ENCODE measurements at regions not wholly inside any gene's neighbourhood (a gene's known extent, or its start where the extent isn't known, plus 50 kb on each side); places are given as distances from the start of the nearest gene placed in this dataset.

- H3K4me1 Mint-ChIP-seq, result peaks cover 24% of the 10 kb centered on the region
- no peak overlapping the region for H3K4me3 Mint-ChIP-seq
- peaks cover 7% of the 10 kb centered on the region for H3K27me3 Mint-ChIP-seq (ENCODE audit: low read depth)
- no peak for TF ChIP-seq CTCF (IDR thresholded peaks at IDR 0.05; ENCODE audit: unreplicated experiment)
- peaks cover 8% of the 10 kb centered on the region for H3K9me3 Mint-ChIP-seq
- DNase-seq (ENCODE audit: low spot score in 2 of 2, unreplicated experiment in 2 of 2), result no peak
- no peaks in the 10 kb centered on the region for H3K36me3 Mint-ChIP-seq
- no peak overlapping the region for H3K27ac Mint-ChIP-seq
Measured at GRCh38 chr3:193992425-193993037, 143.4 kb upstream of the HES1 start.

GRCh38 chr3:193996221-193996620 is 139.7 kb upstream of the HES1 start:
- no peak for TF ChIP-seq CTCF (IDR thresholded peaks at IDR 0.05; ENCODE audit: unreplicated experiment)
- H3K4me1 Mint-ChIP-seq, result peaks cover 31% of the 10 kb centered on the region
- H3K27ac Mint-ChIP-seq, result no peak overlapping the region
- H3K9me3 Mint-ChIP-seq, result no peaks in the 10 kb centered on the region
- H3K27me3 Mint-ChIP-seq (ENCODE audit: low read depth), result peaks cover 7% of the 10 kb centered on the region
- H3K36me3 Mint-ChIP-seq, result no peaks in the 10 kb centered on the region
- DNase-seq (ENCODE audit: low spot score in 2 of 2, unreplicated experiment in 2 of 2), result no peak
- no peak overlapping the region for H3K4me3 Mint-ChIP-seq

GRCh38 chr3:193996641-193997089 is 139.3 kb upstream of the HES1 start:
- DNase-seq (ENCODE audit: low spot score in 2 of 2, unreplicated experiment in 2 of 2), result no peak
- Mint-ChIP-seq H3K4me1 (peaks cover 33% of the 10 kb centered on the region), H3K27ac (no peak overlapping the region)

GRCh38 chr3:193997228-193998122 is 138.5 kb upstream of the HES1 start:
- H3K36me3 Mint-ChIP-seq, result no peaks in the 10 kb centered on the region
- DNase-seq (ENCODE audit: low spot score in 2 of 2, unreplicated experiment in 2 of 2), result no peak
- no peaks in the 10 kb centered on the region for H3K9me3 Mint-ChIP-seq
- no peak for TF ChIP-seq CTCF (IDR thresholded peaks at IDR 0.05; ENCODE audit: unreplicated experiment)
- peaks cover 7% of the 10 kb centered on the region for H3K27me3 Mint-ChIP-seq (ENCODE audit: low read depth)
- H3K4me1 Mint-ChIP-seq, result peaks cover 41% of the 10 kb centered on the region
- no peak overlapping the region for H3K27ac Mint-ChIP-seq
- H3K4me3 Mint-ChIP-seq, result no peak overlapping the region

More at GRCh38 chr3:193996641-193997089, 139.3 kb upstream of the HES1 start:
- H3K9me3 Mint-ChIP-seq, result no peaks in the 10 kb centered on the region
- H3K36me3 Mint-ChIP-seq, result no peaks in the 10 kb centered on the region
- no peak for TF ChIP-seq CTCF (IDR thresholded peaks at IDR 0.05; ENCODE audit: unreplicated experiment)
- H3K4me3 Mint-ChIP-seq, result no peak overlapping the region
- H3K27me3 Mint-ChIP-seq (ENCODE audit: low read depth), result peaks cover 7% of the 10 kb centered on the region

GRCh38 chr3:193998123-193998448 is 137.9 kb upstream of the HES1 start:
- Mint-ChIP-seq H3K4me3 (no peak overlapping the region), H3K9me3 (no peaks in the 10 kb centered on the region), H3K4me1 (peaks cover 44% of the 10 kb centered on the region), H3K36me3 (no peaks in the 10 kb centered on the region), H3K27me3 (ENCODE audit: low read depth) (peaks cover 4% of the 10 kb centered on the region), H3K27ac (no peak overlapping the region)
- TF ChIP-seq CTCF (IDR thresholded peaks at IDR 0.05; ENCODE audit: unreplicated experiment), result no peak
- no peak for DNase-seq (ENCODE audit: low spot score in 2 of 2, unreplicated experiment in 2 of 2)
